IgD-negative memory B cell (primary cell): ENCODE measurements at regions not wholly inside any gene's neighbourhood (a gene's known extent, or its start where the extent isn't known, plus 50 kb on each side); places are given as distances from the start of the nearest gene placed in this dataset.

Source experiments
- H3K27ac Mint-ChIP-seq, 3 donors: one replicate each; pipeline ENCODE4 v1.8.0; 2020 to 2022; ENCODE audit warnings: mild to moderate bottlenecking in 3 of 3, mixed read lengths in 3 of 3, moderate library complexity in 1 of 3
- H3K27me3 Mint-ChIP-seq: one replicate; pipeline ENCODE4 v1.8.0; 2021; ENCODE audit warnings: mixed read lengths
- H3K36me3 Mint-ChIP-seq: one replicate; pipeline ENCODE4 v1.8.0; 2020; ENCODE audit warnings: mild to moderate bottlenecking, mixed read lengths
- H3K4me1 Mint-ChIP-seq, 3 donors: one replicate each; pipeline ENCODE4 v1.8.0; 2020 to 2022; ENCODE audit warnings: mixed read lengths in 3 of 3, mild to moderate bottlenecking in 1 of 3
- H3K4me3 Mint-ChIP-seq, 4 donors: one replicate each; pipeline ENCODE4 v1.8.0; 2020 to 2022; ENCODE audit warnings: mild to moderate bottlenecking in 4 of 4, mixed read lengths in 4 of 4, moderate library complexity in 3 of 4
- H3K9me3 Mint-ChIP-seq, 3 donors: one replicate each; pipeline ENCODE4 v1.8.0; 2020 to 2021; ENCODE audit warnings: mixed read lengths in 3 of 3, mild to moderate bottlenecking in 1 of 3

GRCh38 chr11:90757849-90758494 lies 535.1 kb upstream of the CHORDC1 start:
- H3K9me3 Mint-ChIP-seq, result peaks cover 0 to 2% (median 0%) of the 10 kb centered on the region in 3 donors

GRCh38 chr11:90756617-90757016 lies 533.8 kb upstream of the CHORDC1 start:
- Mint-ChIP-seq H3K4me3 (no peak overlapping the region), H3K36me3 (peaks cover 1% of the 10 kb centered on the region), H3K4me1 (no peaks in the 10 kb centered on the region), H3K9me3 (peaks cover 0 to 2% (median 0%) of the 10 kb centered on the region in 3 donors), H3K27ac (no peak overlapping the region), H3K27me3 (no peaks in the 10 kb centered on the region)

More at GRCh38 chr11:90757849-90758494, 535.1 kb upstream of the CHORDC1 start:
- Mint-ChIP-seq H3K4me3 (no peak overlapping the region), H3K4me1 (no peaks in the 10 kb centered on the region), H3K36me3 (no peaks in the 10 kb centered on the region), H3K27me3 (no peaks in the 10 kb centered on the region), H3K27ac (no peak overlapping the region)

GRCh38 chr11:90753546-90753945 lies 530.7 kb upstream of the CHORDC1 start:
- H3K4me1 Mint-ChIP-seq, result no peaks in the 10 kb centered on the region
- H3K27me3 Mint-ChIP-seq, result no peaks in the 10 kb centered on the region
- no peak overlapping the region for H3K27ac Mint-ChIP-seq
- no peak overlapping the region for H3K4me3 Mint-ChIP-seq
- peaks cover 1% of the 10 kb centered on the region for H3K36me3 Mint-ChIP-seq
- peaks cover 2 to 3% (median 2%) of the 10 kb centered on the region in 3 donors for H3K9me3 Mint-ChIP-seq

GRCh38 chr11:90747057-90747456 lies 524.2 kb upstream of the CHORDC1 start:
- H3K27me3 Mint-ChIP-seq, result no peaks in the 10 kb centered on the region
- no peak overlapping the region for H3K27ac Mint-ChIP-seq
- peaks cover 0 to 2% (median 0%) of the 10 kb centered on the region in 3 donors for H3K4me1 Mint-ChIP-seq
- no peak overlapping the region for H3K4me3 Mint-ChIP-seq
- peaks cover 6 to 22% (median 7%) of the 10 kb centered on the region in 3 donors for H3K9me3 Mint-ChIP-seq
- H3K36me3 Mint-ChIP-seq, result no peaks in the 10 kb centered on the region

- H3K9me3 Mint-ChIP-seq, result peaks cover 4 to 26% (median 9%) of the 10 kb centered on the region in 3 donors
- H3K4me3 Mint-ChIP-seq, result no peak overlapping the region
- H3K4me1 Mint-ChIP-seq, result peaks cover 0 to 2% (median 0%) of the 10 kb centered on the region in 3 donors
Observed at GRCh38 chr11:90744169-90744568, 521.3 kb upstream of the CHORDC1 start.

GRCh38 chr11:90738799-90739198 lies 516.0 kb upstream of the CHORDC1 start:
- no peak overlapping the region for H3K4me3 Mint-ChIP-seq
- no peaks in the 10 kb centered on the region for H3K27me3 Mint-ChIP-seq
- no peaks in the 10 kb centered on the region for H3K4me1 Mint-ChIP-seq
- H3K36me3 Mint-ChIP-seq, result no peaks in the 10 kb centered on the region
- H3K27ac Mint-ChIP-seq, result no peak overlapping the region
- H3K9me3 Mint-ChIP-seq, result peaks cover 6 to 8% (median 7%) of the 10 kb centered on the region in 3 donors

More at GRCh38 chr11:90744169-90744568, 521.3 kb upstream of the CHORDC1 start:
- H3K36me3 Mint-ChIP-seq, result no peaks in the 10 kb centered on the region
- no peak overlapping the region for H3K27ac Mint-ChIP-seq
- no peaks in the 10 kb centered on the region for H3K27me3 Mint-ChIP-seq

- no peaks in the 10 kb centered on the region for H3K36me3 Mint-ChIP-seq
- no peaks in the 10 kb centered on the region for H3K27me3 Mint-ChIP-seq
- H3K4me3 Mint-ChIP-seq, result no peak overlapping the region
- no peaks in the 10 kb centered on the region for H3K4me1 Mint-ChIP-seq
- peaks cover 6 to 7% (median 6%) of the 10 kb centered on the region in 3 donors for H3K9me3 Mint-ChIP-seq
- no peak overlapping the region for H3K27ac Mint-ChIP-seq
Observed at GRCh38 chr11:90737444-90738050, 514.7 kb upstream of the CHORDC1 start.

GRCh38 chr11:90732486-90732885 lies 509.6 kb upstream of the CHORDC1 start:
- H3K36me3 Mint-ChIP-seq, result no peaks in the 10 kb centered on the region
- no peak overlapping the region for H3K4me3 Mint-ChIP-seq
- H3K27ac Mint-ChIP-seq, result no peak overlapping the region
- H3K9me3 Mint-ChIP-seq, result peaks cover 2 to 5% (median 3%) of the 10 kb centered on the region in 3 donors
- no peaks in the 10 kb centered on the region for H3K4me1 Mint-ChIP-seq
- H3K27me3 Mint-ChIP-seq, result no peaks in the 10 kb centered on the region

GRCh38 chr11:90723475-90723874 lies 500.6 kb upstream of the CHORDC1 start:
- Mint-ChIP-seq H3K27ac (no peak overlapping the region), H3K4me1 (no peaks in the 10 kb centered on the region), H3K27me3 (no peaks in the 10 kb centered on the region), H3K9me3 (peaks cover 0 to 8% (median 0%) of the 10 kb centered on the region in 3 donors), H3K4me3 (no peak overlapping the region), H3K36me3 (no peaks in the 10 kb centered on the region)

- Mint-ChIP-seq H3K27ac (no peak overlapping the region), H3K27me3 (no peaks in the 10 kb centered on the region), H3K4me1 (no peaks in the 10 kb centered on the region), H3K9me3 (peaks cover 0 to 8% (median 0%) of the 10 kb centered on the region in 3 donors), H3K4me3 (no peak overlapping the region), H3K36me3 (no peaks in the 10 kb centered on the region)
Observed at GRCh38 chr11:90722552-90723190, 499.8 kb upstream of the CHORDC1 start.

GRCh38 chr11:90717522-90717921 lies 494.7 kb upstream of the CHORDC1 start:
- no peak overlapping the region for H3K27ac Mint-ChIP-seq
- H3K36me3 Mint-ChIP-seq, result no peaks in the 10 kb centered on the region
- no peaks in the 10 kb centered on the region for H3K4me1 Mint-ChIP-seq
- H3K4me3 Mint-ChIP-seq, result no peak overlapping the region
- H3K9me3 Mint-ChIP-seq, result peaks cover 3 to 23% (median 7%) of the 10 kb centered on the region in 3 donors
- no peaks in the 10 kb centered on the region for H3K27me3 Mint-ChIP-seq

- Mint-ChIP-seq H3K27ac (no peak overlapping the region), H3K9me3 (peaks cover 0 to 13% (median 3%) of the 10 kb centered on the region in 3 donors), H3K4me3 (no peak overlapping the region), H3K36me3 (peaks cover 2% of the 10 kb centered on the region), H3K27me3 (no peaks in the 10 kb centered on the region), H3K4me1 (no peaks in the 10 kb centered on the region)
Observed at GRCh38 chr11:90705661-90706060, 482.8 kb upstream of the CHORDC1 start.

GRCh38 chr11:90704510-90704909 lies 481.7 kb upstream of the CHORDC1 start:
- peaks cover 0 to 13% (median 3%) of the 10 kb centered on the region in 3 donors for H3K9me3 Mint-ChIP-seq
- peaks cover 2% of the 10 kb centered on the region for H3K36me3 Mint-ChIP-seq
- H3K27me3 Mint-ChIP-seq, result no peaks in the 10 kb centered on the region
- H3K4me1 Mint-ChIP-seq, result no peaks in the 10 kb centered on the region
- H3K4me3 Mint-ChIP-seq, result no peak overlapping the region
- H3K27ac Mint-ChIP-seq, result no peak overlapping the region

- Mint-ChIP-seq H3K36me3 (no peaks in the 10 kb centered on the region), H3K4me3 (no peak overlapping the region), H3K27ac (no peak overlapping the region), H3K27me3 (no peaks in the 10 kb centered on the region), H3K4me1 (no peaks in the 10 kb centered on the region), H3K9me3 (peaks cover 0 to 13% (median 3%) of the 10 kb centered on the region in 3 donors)
Observed at GRCh38 chr11:90701716-90702115, 478.9 kb upstream of the CHORDC1 start.

GRCh38 chr11:90700789-90701439 lies 478.1 kb upstream of the CHORDC1 start:
- H3K27ac Mint-ChIP-seq, result no peak overlapping the region
- no peak overlapping the region for H3K4me3 Mint-ChIP-seq
- H3K36me3 Mint-ChIP-seq, result no peaks in the 10 kb centered on the region

More at GRCh38 chr11:90700789-90701439, 478.1 kb upstream of the CHORDC1 start:
- Mint-ChIP-seq H3K27me3 (no peaks in the 10 kb centered on the region), H3K4me1 (no peaks in the 10 kb centered on the region), H3K9me3 (peaks cover 0 to 8% (median 3%) of the 10 kb centered on the region in 3 donors)
